PC-9 (cell line): ENCODE measurements at regions not wholly inside any gene's neighbourhood (a gene's known extent, or its start where the extent isn't known, plus 50 kb on each side); places are given as distances from the start of the nearest gene placed in this dataset.

ENCODE experiments used
- BruUV-seq: library from RNA; stranded (reverse); fragments of 400-500 nt; replicated peaks from 2 replicates; lab custom pipeline; 2021; lab: Mats Ljungman, UMichigan
- CTCF ChIA-PET: fragments of 300-600 bp; sonication (Branson Sonifier 250); formaldehyde crosslinking; loops from one replicate; lab custom pipeline; 2022; ENCODE audit warnings: antibody characterized with exemption; lab: Charles Lee
- POLR2A ChIA-PET: fragments of 300-600 bp; sonication (Branson Sonifier 250); formaldehyde crosslinking; loops from one replicate; lab custom pipeline; 2022; ENCODE audit warnings: antibody characterized with exemption; ENCODE audit not compliant: unreplicated experiment; lab: Charles Lee
- DNase-seq, 2 experiments: peaks; one replicate each; pipeline versions ENCODE4 v3.0.0 to v3.0.0-alpha.2; 2015 to 2022; ENCODE audit warnings: mixed read lengths in 1 of 2
- H2AFZ ChIP-seq: fragments of 200-600 bp; sonication (generic); 2 replicates; pipeline ENCODE4 v1.8.1; 2017; ENCODE audit warnings: antibody characterized with exemption
- H3F3A ChIP-seq: fragments of 200-600 bp; sonication (generic); 2 replicates; pipeline ENCODE4 v1.8.1; 2017; ENCODE audit warnings: antibody characterized with exemption, mild to moderate bottlenecking, low read depth; ENCODE audit not compliant: insufficient read depth
- H3K27ac ChIP-seq: fragments of 200-600 bp; sonication (generic); 2 replicates; pipeline ENCODE4 v1.6.1; 2016; ENCODE audit warnings: mixed run types
- H3K27me3 ChIP-seq: fragments of 200-600 bp; sonication (generic); 2 replicates; pipeline ENCODE4 v1.6.1; 2016; ENCODE audit warnings: low read depth, mixed run types; ENCODE audit not compliant: insufficient read depth
- H3K36me3 ChIP-seq: fragments of 200-600 bp; sonication (generic); 2 replicates; pipeline ENCODE4 v1.6.1; 2016; ENCODE audit warnings: low read depth, mixed run types
- H3K4me1 ChIP-seq: fragments of 200-600 bp; sonication (generic); replicated peaks from 2 replicates; pipeline ENCODE4 v1.6.1; 2016; ENCODE audit warnings: mixed run types; ENCODE audit not compliant: insufficient read depth
- H3K4me2 ChIP-seq: fragments of 200-600 bp; sonication (generic); 2 replicates; pipeline ENCODE4 v1.6.1; 2017; ENCODE audit warnings: mixed run types
- H3K4me3 ChIP-seq: fragments of 200-600 bp; sonication (generic); 2 replicates; pipeline ENCODE4 v1.6.1; 2016; ENCODE audit warnings: mixed run types
- H3K79me2 ChIP-seq: fragments of 200-600 bp; sonication (generic); 2 replicates; pipeline ENCODE4 v1.6.1; 2017; ENCODE audit warnings: low read depth, mixed run types
- H3K9me2 ChIP-seq: fragments of 200-600 bp; sonication (generic); 2 replicates; pipeline ENCODE4 v1.8.1; 2017; ENCODE audit warnings: mild to moderate bottlenecking; ENCODE audit not compliant: insufficient read depth
- H3K9me3 ChIP-seq: fragments of 200-600 bp; sonication (generic); 2 replicates; pipeline ENCODE4 v1.8.1; 2016; ENCODE audit warnings: low read depth; ENCODE audit not compliant: insufficient read depth
- H4K20me1 ChIP-seq: fragments of 200-600 bp; sonication (generic); 2 replicates; pipeline ENCODE4 v1.8.1; 2017; ENCODE audit not compliant: insufficient read depth
- EZH2 ChIP-seq: fragments of 200-600 bp; sonication (generic); IDR thresholded peaks from 2 replicates; pipeline ENCODE4 v1.8.0; 2017; ENCODE audit warnings: antibody characterized with exemption, low read depth
- intact Hi-C: fragments of 100-400 bp; cut with micrococcal nuclease; formaldehyde crosslinking; loops from one replicate; pipeline ENCODE4 v1.10.0; 2022; ENCODE audit not compliant: unreplicated experiment
- TF ChIP-seq, protein P1 (sequence below): fragments of 200-600 bp; sonication (generic); conservative IDR thresholded peaks from 2 replicates; pipeline ENCODE4 v1.6.1; 2017; ENCODE audit warnings: mixed run types, antibody characterized with exemption, mild to moderate bottlenecking, moderate library complexity

DNA sequence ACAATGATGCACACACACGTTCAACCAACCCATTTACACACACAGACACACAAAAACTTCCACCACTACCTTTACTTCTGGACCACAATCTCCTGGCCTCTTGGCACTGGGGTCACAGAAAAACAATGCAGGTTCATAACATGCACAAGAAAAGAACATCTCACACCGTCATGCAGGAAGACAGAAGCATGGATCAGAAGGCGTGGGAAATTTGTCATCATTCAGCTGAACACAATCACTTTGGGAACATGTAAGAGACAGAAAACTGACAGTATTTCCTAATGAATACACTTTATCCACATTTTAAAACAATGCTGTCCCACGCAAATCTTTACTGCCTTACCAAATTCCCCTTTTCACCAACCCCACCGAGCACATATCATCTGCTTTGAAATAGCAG, 501.9 kb upstream of the KLHL29 start:
- no peaks in the 10 kb centered on the region for H3K79me2 ChIP-seq
- no peak overlapping the region for H3K4me2 ChIP-seq
- H4K20me1 ChIP-seq: no peaks in the 10 kb centered on the region
- ChIA-PET CTCF (no interaction called here), POLR2A (no interaction called here)
- intact Hi-C loops: no loop called here
- H3K36me3 ChIP-seq: no peaks in the 10 kb centered on the region
- H3F3A ChIP-seq: no peaks in the 10 kb centered on the region
- BruUV-seq: no TSS peak
- TF ChIP-seq EZH2: no peak
- TF ChIP-seq, protein P1, sequence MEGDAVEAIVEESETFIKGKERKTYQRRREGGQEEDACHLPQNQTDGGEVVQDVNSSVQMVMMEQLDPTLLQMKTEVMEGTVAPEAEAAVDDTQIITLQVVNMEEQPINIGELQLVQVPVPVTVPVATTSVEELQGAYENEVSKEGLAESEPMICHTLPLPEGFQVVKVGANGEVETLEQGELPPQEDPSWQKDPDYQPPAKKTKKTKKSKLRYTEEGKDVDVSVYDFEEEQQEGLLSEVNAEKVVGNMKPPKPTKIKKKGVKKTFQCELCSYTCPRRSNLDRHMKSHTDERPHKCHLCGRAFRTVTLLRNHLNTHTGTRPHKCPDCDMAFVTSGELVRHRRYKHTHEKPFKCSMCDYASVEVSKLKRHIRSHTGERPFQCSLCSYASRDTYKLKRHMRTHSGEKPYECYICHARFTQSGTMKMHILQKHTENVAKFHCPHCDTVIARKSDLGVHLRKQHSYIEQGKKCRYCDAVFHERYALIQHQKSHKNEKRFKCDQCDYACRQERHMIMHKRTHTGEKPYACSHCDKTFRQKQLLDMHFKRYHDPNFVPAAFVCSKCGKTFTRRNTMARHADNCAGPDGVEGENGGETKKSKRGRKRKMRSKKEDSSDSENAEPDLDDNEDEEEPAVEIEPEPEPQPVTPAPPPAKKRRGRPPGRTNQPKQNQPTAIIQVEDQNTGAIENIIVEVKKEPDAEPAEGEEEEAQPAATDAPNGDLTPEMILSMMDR: no peak
- no peak for DNase-seq
- H3K4me1 ChIP-seq: no peaks in the 10 kb centered on the region
- no peaks in the 10 kb centered on the region for H3K9me3 ChIP-seq
- H2AFZ ChIP-seq: no peak overlapping the region
- H3K4me3 ChIP-seq: no peak overlapping the region
- H3K9me2 ChIP-seq: no peaks in the 10 kb centered on the region
- H3K27me3 ChIP-seq: no peaks in the 10 kb centered on the region
- no peak overlapping the region for H3K27ac ChIP-seq

DNA sequence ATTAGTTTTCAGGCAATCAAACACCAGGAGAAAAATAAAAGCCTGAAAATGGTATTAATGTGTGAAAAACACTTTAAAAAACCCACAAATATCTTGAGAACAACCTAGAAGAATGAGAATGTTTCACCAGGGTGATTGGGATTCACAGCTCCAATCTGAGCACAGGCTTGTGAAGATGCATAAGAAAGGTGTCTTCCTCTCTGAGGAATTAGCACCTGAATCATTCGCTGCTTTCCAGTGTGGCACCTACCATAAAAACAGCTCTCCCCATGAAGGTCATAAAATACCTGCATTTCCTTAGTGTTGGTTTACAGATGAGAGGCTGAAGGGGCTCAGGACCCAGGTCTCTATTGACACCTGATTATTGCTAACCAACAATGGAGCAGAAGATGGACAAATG, 499.7 kb upstream of the KLHL29 start:
- no TSS peak for BruUV-seq
- intact Hi-C loops: no loop called here
- ChIA-PET POLR2A (no interaction called here), CTCF (no interaction called here)
- H4K20me1 ChIP-seq: no peaks in the 10 kb centered on the region
- no peaks in the 10 kb centered on the region for H3K9me3 ChIP-seq
- H3K27me3 ChIP-seq: no peaks in the 10 kb centered on the region
- H3K36me3 ChIP-seq: no peaks in the 10 kb centered on the region
- no peaks in the 10 kb centered on the region for H3K4me1 ChIP-seq
- no peaks in the 10 kb centered on the region for H3K79me2 ChIP-seq
- no peak overlapping the region for H3K4me3 ChIP-seq
- TF ChIP-seq EZH2: no peak
- TF ChIP-seq, protein P1: no peak
- no peak overlapping the region for H2AFZ ChIP-seq
- H3K27ac ChIP-seq: no peak overlapping the region
- no peak for DNase-seq
- H3K4me2 ChIP-seq: no peak overlapping the region
- H3K9me2 ChIP-seq: no peaks in the 10 kb centered on the region
- no peaks in the 10 kb centered on the region for H3F3A ChIP-seq

DNA sequence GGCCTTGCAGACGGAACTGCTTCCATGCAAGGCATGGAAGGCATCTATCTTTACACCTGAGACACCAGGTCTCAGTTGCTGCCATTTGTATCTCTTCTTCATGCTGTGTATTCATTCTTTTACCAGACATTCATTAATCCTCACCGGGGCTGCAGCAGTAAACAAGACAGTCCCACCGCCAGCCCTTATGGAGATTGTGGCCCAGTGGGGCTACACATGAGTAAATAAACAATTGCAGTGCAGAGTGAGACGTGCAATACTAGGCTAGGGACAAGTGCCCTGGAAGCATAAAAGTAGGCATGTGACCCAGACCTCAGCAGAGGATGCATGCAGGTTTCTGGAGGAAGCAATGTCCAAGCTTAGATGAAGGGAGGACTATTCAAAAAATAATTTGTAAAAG, 497.6 kb upstream of the KLHL29 start:
- Histone ChIP-seq H3K4me3 (no peak overlapping the region), H3K27ac (no peak overlapping the region), H3K4me2 (no peak overlapping the region), H3K9me2 (no peaks in the 10 kb centered on the region), H3F3A (no peaks in the 10 kb centered on the region), H3K36me3 (no peaks in the 10 kb centered on the region), H3K4me1 (no peaks in the 10 kb centered on the region), H2AFZ (no peak overlapping the region), H3K27me3 (peaks cover 2% of the 10 kb centered on the region; the same call in 1 of the 2 replicates), H3K79me2 (no peaks in the 10 kb centered on the region), H3K9me3 (no peaks in the 10 kb centered on the region), H4K20me1 (no peaks in the 10 kb centered on the region)
- POLR2A ChIA-PET: no interaction called here
- no peak for DNase-seq
- TF ChIP-seq EZH2: no peak
- TF ChIP-seq, protein P1: no peak
- intact Hi-C loops: no loop called here
- BruUV-seq: no TSS peak
- CTCF ChIA-PET: no interaction called here
